Psoas muscle (tissue), 7 donors: ENCODE measurements at regions not wholly inside any gene's neighbourhood (a gene's known extent, or its start where the extent isn't known, plus 50 kb on each side); places are given as distances from the start of the nearest gene placed in this dataset.
A peak's percentile ranks its signal among the peaks of the same experiment; 100 is the strongest.
"Not testable (repeated sequence)": the region's sequence is repeated elsewhere in the genome, so short reads cannot be mapped to it uniquely, and the experiment has no call there.

ENCODE experiments used
- ATAC-seq, 4 donors: fragments of 200-7000 bp; cut with Tn5 transposase; one replicate each; pipeline ENCODE4 v1.9.1; 2020; ENCODE audit warnings: moderate library complexity in 3 of 4, mild to moderate bottlenecking in 2 of 4
- DNase-seq, 2 donors: peaks; one replicate each; pipeline ENCODE4 v3.0.0-alpha.2; 2020
- H3K27ac ChIP-seq: fragments of 200-600 bp; one replicate; pipeline ENCODE4 v1.8.0; 2022
- H3K27me3 ChIP-seq, 3 donors: fragments of 200-600 bp in 1 of 3; one replicate each; pipeline versions ENCODE4 v1.6.1 to v1.8.0; 2013 to 2022; ENCODE audit warnings: low read length in 2 of 3, mild to moderate bottlenecking in 2 of 3, moderate library complexity in 1 of 3; ENCODE audit not compliant: insufficient read depth in 3 of 3
- H3K36me3 ChIP-seq, 2 donors: fragments of 200-600 bp in 1 of 2; one replicate each; pipeline versions ENCODE4 v1.6.1 to v1.8.0; 2013 to 2022; ENCODE audit warnings: low read depth in 1 of 2, mild to moderate bottlenecking in 1 of 2, moderate library complexity in 1 of 2; ENCODE audit not compliant: insufficient read depth in 1 of 2
- H3K4me1 ChIP-seq: fragments of 200-600 bp; one replicate; pipeline ENCODE4 v1.8.0; 2022
- H3K4me3 ChIP-seq: fragments of 200-600 bp; one replicate; pipeline ENCODE4 v1.8.0; 2022; ENCODE audit warnings: mild to moderate bottlenecking
- H3K9me3 ChIP-seq: fragments of 200-600 bp; one replicate; pipeline ENCODE4 v1.8.0; 2022
- WGBS, 3 donors: extraction: QIAGEN DNeasy Blood & Tissue Kit; methylation state at CpG; one replicate each; pipeline versions ENCODE4 v1.1.6 to v1.1.7; 2013; 5-methylcytosine and 5-hydroxymethylcytosine counted together
- intact Hi-C, 2 donors: fragments of 100-400 bp; cut with DNase I; formaldehyde crosslinking; loops; one replicate each; pipeline versions ENCODE4 v1.11.0 to v1.14.2; 2022
- TF ChIP-seq, protein P1 (sequence below): fragments of 200-600 bp; IDR thresholded peaks from one replicate; pipeline ENCODE4 v1.8.0; 2022; ENCODE audit warnings: antibody characterized with exemption
- donor health status: healthy with polysubstance abuse.
- donor health status: DM: no; HTN: no; CAD: no; lungs with moderate emphysema.
- donor health status: Bipolar disorder and iron deficiency.
- donor health status: healthy.
- donor health status: DM: yes; HTN: yes; CAD: no.
- donor health status: DM: no; HTN: no; CAD: no.
- donor health status: DM: yes; HTN: yes; CAD: no.

GRCh38 chr18:14944838-14945237 is 196.9 kb downstream of the ANKRD30B start:
- DNase-seq (no peak), ATAC-seq (no peak)
- intact Hi-C loops = no loop called here
- Histone ChIP-seq H3K27ac (no peak overlapping the region), H3K36me3 (no peaks in the 10 kb centered on the region), H3K27me3 (no peaks in the 10 kb centered on the region), H3K9me3 (no peaks in the 10 kb centered on the region), H3K4me3 (no peak overlapping the region), H3K4me1 (no peaks in the 10 kb centered on the region)
- WGBS, 3 donors = 68 to 85% (median 78%) methylated on average over 7 of the region's 7 CpGs
- TF ChIP-seq, protein P1, sequence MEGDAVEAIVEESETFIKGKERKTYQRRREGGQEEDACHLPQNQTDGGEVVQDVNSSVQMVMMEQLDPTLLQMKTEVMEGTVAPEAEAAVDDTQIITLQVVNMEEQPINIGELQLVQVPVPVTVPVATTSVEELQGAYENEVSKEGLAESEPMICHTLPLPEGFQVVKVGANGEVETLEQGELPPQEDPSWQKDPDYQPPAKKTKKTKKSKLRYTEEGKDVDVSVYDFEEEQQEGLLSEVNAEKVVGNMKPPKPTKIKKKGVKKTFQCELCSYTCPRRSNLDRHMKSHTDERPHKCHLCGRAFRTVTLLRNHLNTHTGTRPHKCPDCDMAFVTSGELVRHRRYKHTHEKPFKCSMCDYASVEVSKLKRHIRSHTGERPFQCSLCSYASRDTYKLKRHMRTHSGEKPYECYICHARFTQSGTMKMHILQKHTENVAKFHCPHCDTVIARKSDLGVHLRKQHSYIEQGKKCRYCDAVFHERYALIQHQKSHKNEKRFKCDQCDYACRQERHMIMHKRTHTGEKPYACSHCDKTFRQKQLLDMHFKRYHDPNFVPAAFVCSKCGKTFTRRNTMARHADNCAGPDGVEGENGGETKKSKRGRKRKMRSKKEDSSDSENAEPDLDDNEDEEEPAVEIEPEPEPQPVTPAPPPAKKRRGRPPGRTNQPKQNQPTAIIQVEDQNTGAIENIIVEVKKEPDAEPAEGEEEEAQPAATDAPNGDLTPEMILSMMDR = no peak

GRCh38 chr18:14945286-14945685 is 197.3 kb downstream of the ANKRD30B start:
- 79 to 87% (median 85%) methylated on average over 4 of the region's 4 CpGs for WGBS, 3 donors
- intact Hi-C loops = no loop called here
- no peaks in the 10 kb centered on the region for H3K36me3 ChIP-seq
- no peak overlapping the region for H3K4me3 ChIP-seq
- H3K27ac ChIP-seq = no peak overlapping the region
- H3K27me3 ChIP-seq = no peaks in the 10 kb centered on the region
- no peaks in the 10 kb centered on the region for H3K4me1 ChIP-seq
- TF ChIP-seq, protein P1 = no peak
- DNase-seq = no peak
- no peak for ATAC-seq
- no peaks in the 10 kb centered on the region for H3K9me3 ChIP-seq

DNA sequence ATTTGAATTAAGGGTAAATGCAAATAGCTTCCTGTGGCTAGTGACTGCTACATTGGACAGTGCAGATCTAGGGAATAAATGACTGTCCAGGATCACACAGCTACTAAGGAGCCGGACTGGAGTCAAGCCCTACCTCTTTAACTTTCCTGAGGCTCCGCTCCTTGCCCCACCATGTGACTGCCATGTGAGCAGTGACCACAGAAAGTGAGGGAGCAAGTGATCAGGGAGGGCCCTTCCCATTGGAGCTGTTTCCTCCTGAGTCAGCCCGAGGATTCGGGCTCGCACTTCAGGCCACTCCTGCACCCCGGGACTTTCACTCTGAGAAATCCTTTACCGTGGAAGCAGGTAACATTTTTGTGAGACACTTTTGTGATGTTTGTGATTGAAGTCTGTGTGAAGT is 198.0 kb downstream of the ANKRD30B start:
- H3K9me3 ChIP-seq = no peaks in the 10 kb centered on the region
- 88 to 91% (median 89%) methylated on average over 7 of the region's 7 CpGs for WGBS, 3 donors
- intact Hi-C loops = no loop called here
- H3K27ac ChIP-seq = no peak overlapping the region
- ATAC-seq (no peak), DNase-seq (no peak)
- no peak overlapping the region for H3K4me3 ChIP-seq
- TF ChIP-seq, protein P1 = no peak
- H3K27me3 ChIP-seq = no peaks in the 10 kb centered on the region
- no peaks in the 10 kb centered on the region for H3K4me1 ChIP-seq
- no peaks in the 10 kb centered on the region for H3K36me3 ChIP-seq

- H3K36me3 ChIP-seq, ATAC-seq, H3K27me3 ChIP-seq, intact Hi-C loops, H3K27ac ChIP-seq, DNase-seq, H3K4me3 ChIP-seq, H3K9me3 ChIP-seq, H3K4me1 ChIP-seq: not testable (repeated sequence)
- WGBS, 3 donors = 34 to 43% (median 42%) methylated on average over 7 of the region's 7 CpGs
Observed at GRCh38 chr18:14946741-14947470, 198.9 kb downstream of the ANKRD30B start.

GRCh38 chr18:14947482-14948162 is 199.7 kb downstream of the ANKRD30B start:
- DNase-seq (no peak), ATAC-seq (peak; percentile 80 to 91 (median 87))
- Histone ChIP-seq H3K27me3 (no peaks in the 10 kb centered on the region), H3K9me3 (no peaks in the 10 kb centered on the region), H3K4me1 (no peaks in the 10 kb centered on the region), H3K27ac (no peak overlapping the region), H3K36me3 (no peaks in the 10 kb centered on the region), H3K4me3 (no peak overlapping the region)
- intact Hi-C loops = no loop called here
- TF ChIP-seq, protein P1 = no peak
- WGBS, 3 donors = 54 to 70% (median 55%) methylated on average over 8 of the region's 8 CpGs
